ENCODE measurements at regions not wholly inside any gene's neighbourhood (a gene's known extent, or its start where the extent isn't known, plus 50 kb on each side); places are given as distances from the start of the nearest gene placed in this dataset.
A peak's percentile ranks its signal among the peaks of the same experiment; 100 is the strongest.
"Not testable (repeated sequence)": the region's sequence is repeated elsewhere in the genome, so short reads cannot be mapped to it uniquely, and the experiment has no call there.

DNA sequence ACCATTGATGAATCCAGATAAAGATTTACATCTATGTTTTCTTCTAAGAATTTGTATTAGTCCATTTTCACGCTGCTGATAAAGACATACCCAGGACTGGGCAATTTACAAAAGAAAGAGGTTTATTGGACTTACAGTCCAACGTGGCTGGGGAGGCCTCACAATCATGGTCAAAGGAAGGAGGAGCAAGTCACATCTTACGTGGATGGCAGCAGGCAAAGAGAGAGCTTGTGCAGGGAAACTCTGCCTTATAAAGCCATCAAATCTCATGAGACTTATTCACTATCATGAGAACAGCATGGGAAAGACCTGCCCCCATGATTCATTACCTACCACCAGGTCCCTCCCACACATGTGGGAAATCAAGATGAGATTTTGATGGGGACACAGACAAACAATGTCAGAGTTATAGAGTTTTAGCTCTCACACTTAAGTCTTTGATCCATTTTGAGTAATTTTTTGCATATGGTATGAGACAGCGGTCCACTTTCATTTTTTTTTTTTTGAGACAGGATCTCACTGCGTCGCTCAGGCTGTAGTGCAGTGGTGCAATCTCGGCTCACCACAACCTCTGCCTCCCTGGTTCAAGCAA, 53.5 kb upstream of the JADE2 start:
- not testable (repeated sequence) for DNase-seq

DNA sequence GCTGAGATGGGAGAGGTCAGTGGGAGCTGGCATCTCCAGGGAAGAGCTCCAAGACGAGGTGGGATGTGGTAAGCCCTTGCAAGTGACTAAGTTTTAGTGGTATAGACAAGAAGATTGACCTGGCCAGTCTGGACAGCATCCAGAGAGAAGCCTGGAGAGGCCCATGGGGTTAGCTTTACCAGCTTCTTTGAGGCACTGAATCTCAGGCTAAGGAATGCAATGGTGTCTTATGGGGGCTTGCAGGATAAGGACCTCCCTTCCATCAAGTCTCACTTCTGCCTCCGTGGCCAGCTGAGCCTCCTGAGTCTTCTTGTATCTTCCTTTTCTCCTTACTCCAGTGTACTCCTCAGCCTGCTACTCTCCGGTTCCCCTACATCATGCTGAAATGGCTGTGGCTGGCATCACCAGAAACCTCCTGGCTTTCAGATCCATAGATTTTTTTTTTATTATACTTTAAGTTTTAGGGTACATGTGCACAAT, 56.5 kb upstream of the JADE2 start:
- no peak for DNase-seq

DNA sequence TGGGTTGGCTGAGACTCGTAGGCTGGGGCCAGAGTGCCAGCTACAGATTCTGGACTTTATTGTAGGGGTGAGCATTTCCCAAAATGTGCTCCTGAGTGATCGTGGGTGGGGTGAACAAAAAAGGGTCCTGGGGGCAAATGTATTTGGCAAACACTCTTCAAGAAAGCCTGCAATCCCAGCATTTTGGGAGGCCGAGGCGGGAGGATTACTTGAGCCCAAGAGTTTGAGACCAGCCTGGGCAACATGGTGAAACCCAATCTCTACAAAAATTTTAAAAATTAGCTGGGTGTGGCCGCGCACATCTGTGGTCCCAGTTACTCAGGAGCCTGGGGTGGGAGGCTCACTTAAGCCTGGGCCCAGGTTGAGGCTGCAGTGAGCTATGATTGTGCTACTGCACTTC, 55.5 kb upstream of the CDKN2AIPNL start:
- DNase-seq = no peak

DNA sequence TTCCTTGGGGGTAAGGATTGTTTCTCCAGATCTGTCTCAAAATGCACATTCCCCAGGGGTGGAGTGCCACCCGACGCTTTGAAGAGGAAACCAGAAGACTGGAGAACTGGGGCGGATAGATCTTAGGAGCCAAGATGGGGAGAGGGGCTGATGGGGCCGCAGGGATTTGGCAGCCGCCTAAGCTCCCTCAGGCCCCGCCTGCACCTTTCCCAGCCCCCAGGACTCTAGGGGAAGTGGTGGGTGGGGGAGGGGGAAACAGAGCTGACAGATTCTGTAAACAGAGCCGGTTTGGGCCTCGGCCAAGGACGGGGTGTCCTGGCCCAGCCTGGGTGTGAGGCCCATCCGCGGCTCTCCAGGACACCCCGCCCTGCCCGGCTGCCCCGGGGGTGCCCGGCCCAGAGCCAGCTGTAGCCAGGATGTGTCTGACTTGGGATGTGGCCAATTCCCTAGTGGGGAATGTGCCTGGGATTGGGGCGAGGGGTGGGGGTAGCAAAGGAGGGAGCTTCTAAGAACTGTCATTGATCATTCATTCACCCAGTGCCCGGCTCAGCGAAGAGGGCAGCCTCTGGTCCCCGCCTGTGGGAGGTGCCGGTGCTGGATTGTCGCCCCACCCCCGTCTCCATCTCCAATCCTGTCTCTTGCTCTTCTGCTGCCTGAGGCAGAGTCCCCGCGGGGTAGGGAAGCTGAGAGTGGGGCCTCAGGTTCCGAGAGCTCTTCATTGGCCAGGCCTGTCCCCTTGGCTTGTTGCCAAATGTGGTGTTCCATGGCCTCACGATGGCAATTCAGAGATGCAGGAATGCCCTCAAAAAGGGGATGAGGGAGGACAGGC, 54.8 kb upstream of the CDKN2AIPNL start:
- peak; percentile 50 for DNase-seq

DNA sequence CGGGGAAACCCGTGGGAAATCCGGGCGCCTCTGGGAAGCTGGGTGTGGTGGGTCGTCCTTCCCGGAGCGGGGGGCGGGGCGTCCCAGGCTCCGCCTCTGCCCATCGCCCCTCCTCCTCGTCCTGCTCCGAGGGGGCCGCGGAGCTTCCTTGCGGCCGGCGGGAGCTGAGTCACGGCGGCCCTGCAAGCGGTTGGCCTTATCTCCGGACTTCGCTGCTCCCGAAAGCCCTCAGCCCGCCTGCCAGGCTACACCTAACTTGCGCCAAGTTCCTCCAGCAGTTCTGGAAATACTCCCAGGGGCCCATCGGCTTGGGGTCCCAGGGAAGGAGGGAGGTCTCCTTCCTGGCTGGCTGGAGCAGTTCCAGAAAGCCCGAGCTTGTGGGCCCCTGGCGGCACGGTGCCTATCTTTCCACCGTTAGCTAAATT, 54.1 kb upstream of the CDKN2AIPNL start:
- DNase-seq = peak; percentile 49

DNA sequence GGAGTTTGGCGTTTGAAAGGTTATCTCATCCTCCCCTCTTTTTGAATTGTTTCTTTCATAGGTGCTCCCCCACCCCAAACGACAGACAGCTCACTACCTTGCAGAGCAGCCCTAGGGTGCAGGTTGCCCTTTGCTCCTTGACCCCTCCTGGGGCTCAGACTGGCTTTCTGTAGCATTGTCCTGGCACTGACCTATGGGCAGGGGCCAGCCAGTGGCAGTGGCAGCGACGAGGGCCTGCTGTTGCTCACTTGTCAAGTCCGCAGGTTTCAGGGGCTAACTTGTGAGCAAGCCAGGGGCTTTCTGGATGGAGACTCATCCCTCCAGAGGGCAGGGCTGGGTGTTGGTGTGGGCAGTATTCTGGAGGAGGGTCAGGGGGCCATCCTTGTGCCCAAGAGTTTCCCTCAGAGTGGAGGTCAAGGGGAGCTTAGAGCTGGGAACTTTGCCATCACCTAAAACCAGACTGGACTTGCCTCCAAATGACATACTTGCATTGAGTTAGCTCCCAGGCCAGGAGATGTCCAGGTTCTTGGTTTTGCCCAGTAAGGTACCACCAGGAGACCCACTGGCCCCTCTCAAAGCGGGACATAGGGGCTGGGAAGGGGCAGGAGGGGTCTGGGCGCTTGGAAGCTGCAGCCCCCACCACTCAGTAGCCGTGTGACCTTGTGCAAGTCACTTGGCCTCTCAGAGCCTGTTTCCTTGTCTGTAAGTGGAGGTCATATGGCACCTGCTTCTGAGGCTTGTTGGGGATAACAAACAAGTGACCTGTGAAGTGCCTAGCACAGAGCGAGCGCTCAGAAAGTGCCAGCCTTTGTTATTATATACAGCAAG, 53.5 kb upstream of the CDKN2AIPNL start:
- DNase-seq = no peak

DNA sequence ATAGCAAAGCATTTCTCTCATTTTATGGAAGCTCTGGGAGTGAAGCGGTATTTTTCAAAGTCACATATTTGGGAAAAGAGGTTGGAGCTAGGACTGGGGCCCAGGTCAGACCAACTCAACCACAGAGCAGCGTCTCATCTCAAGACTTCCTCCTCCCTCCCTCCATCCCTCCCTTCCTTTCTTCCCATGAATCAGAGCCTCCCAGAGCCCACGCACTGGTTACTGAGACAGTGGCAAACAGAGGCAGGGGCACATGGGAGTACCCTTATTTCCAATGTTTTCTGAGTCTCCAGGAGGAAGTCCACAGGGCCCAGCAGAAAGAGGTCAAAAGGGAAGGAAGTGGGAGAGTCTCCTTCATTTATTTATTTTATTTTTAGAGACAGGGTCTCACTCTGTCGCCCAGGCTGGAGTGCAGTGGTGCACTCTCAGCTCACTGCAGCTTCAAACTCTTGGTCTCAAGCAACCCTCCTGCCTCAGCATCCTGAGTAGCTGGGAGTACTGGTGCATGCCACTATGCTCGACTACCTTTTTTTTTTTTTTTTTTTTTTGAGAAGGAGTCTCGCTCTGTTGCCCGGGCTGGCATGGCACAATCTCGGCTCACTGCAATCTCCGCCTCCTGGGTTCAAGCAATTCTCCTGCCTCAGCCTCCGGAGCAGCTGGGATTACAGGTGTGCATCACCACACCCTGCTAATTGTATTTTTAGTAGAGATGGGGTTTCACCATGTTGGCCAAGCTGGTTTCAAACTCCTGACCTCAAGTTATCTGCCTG, 52.5 kb upstream of the CDKN2AIPNL start:
- no peak for DNase-seq

DNA sequence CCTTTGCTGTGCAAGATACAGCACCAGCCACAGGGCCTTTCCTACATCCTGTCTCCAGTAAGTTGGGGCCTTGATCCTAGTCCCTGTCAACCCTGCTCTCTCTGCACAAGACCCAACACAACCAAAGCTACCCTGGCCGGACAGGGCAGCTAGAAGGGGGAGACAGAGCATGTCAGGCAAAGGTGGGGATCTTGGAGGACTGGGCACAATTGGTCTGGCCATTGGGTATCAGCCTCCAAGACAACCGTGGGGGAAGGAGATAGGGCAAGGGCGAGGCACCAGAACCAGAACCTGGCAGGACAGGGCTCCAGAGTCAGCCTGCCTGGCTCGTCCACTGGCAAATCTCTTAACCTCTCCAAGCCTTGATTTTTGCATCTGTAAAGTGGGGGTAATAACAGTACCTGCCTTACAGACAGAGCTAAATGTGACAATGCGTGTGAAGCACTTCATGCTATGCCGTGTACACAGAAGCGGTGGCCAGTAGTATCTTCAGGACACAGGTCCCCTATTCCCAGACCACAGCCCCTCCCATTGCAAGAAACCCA, 51.6 kb upstream of the CDKN2AIPNL start:
- DNase-seq = no peak

DNA sequence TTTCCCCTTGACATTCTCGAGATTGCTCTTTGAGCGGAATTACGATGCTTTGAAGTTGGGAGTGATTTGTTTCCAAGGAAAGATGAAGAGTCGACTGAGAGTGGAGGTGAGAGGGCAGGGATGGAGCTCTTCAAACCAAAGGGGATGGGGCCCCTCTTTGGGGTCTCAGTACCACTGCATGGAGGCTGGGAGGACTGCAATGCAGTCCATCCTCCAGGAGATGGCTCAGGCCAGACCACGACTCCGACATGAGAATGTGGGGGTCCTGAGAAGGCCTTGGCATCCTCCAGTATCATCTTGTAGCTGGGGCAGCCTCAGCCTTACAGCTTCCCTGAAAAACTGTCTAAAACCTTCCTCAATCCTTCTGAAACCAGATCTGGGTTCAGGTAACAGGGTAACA, 51.1 kb upstream of the CDKN2AIPNL start:
- DNase-seq = no peak

DNA sequence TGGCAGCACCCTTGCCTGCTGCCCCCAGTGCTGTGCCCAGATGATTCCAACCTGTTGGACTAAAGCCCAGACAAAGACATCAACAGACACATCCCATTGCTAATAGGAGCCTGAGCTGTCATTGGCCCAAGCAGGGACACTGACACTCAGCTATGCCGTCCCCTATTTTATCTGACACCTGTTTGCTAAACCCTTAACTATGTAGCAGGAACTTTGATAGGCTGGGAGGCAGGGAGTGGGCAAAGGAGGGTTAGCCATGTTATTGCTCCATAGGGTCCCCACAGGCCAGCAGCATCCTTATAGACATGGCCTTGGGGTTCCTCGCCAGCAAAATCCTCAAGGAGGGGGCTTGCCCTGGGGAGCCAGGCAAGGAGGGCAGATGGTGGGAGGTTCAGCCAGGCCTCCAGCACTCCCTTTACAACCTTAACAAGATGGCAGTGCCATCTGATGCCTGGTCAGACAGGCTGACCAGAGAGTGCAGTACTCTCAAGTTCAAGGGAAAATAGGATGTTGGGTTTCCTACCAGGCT, 50.4 kb upstream of the CDKN2AIPNL start:
- no peak for DNase-seq
